CD14-positive monocyte (primary cell): ENCODE measurements at regions not wholly inside any gene's neighbourhood (a gene's known extent, or its start where the extent isn't known, plus 50 kb on each side); places are given as distances from the start of the nearest gene placed in this dataset.
A peak's percentile ranks its signal among the peaks of the same experiment; 100 is the strongest.

ENCODE experiments used
- DNase-seq, 3 donors: peaks; one replicate each; pipeline ENCODE4 v3.0.0-alpha.2; 2011 to 2022
- H2AFZ ChIP-seq: 2 replicates; pipeline ENCODE4 v1.6.0; 2012; ENCODE audit warnings: mild to moderate bottlenecking, low read depth, low read length, inconsistent platforms; ENCODE audit not compliant: insufficient read depth, poor library complexity, severe bottlenecking
- H3K27ac ChIP-seq, 2 donors: 1 replicate in 1 of 2; 2 replicates in 1 of 2; pipeline ENCODE4 v1.5.1; 2012 to 2013; ENCODE audit warnings: low read length in 2 of 2, control low read depth in 1 of 2, inconsistent platforms in 1 of 2, low read depth in 1 of 2, mild to moderate bottlenecking in 1 of 2
- H3K27me3 ChIP-seq, 2 donors: one replicate each; pipeline versions ENCODE4 v1.6.0 to v1.6.1; 2011 to 2013; ENCODE audit warnings: low read length in 2 of 2; ENCODE audit not compliant: control insufficient read depth in 2 of 2, insufficient read depth in 2 of 2
- H3K36me3 ChIP-seq, 2 donors: replicated peaks in 1 of 2; 1 replicate in 1 of 2; 2 replicates in 1 of 2; pipeline versions ENCODE4 v1.5.1 to v1.6.1; 2012 to 2013; ENCODE audit warnings: low read length in 2 of 2, control low read depth in 1 of 2, inconsistent platforms in 1 of 2, mild to moderate bottlenecking in 1 of 2; ENCODE audit not compliant: insufficient read depth in 2 of 2, control insufficient read depth in 1 of 2
- H3K4me1 ChIP-seq, 2 donors: 1 replicate in 1 of 2; 2 replicates in 1 of 2; pipeline versions ENCODE4 v1.5.1 to v1.6.1; 2012 to 2013; ENCODE audit warnings: low read length in 2 of 2, control low read depth in 1 of 2, inconsistent platforms in 1 of 2, mild to moderate bottlenecking in 1 of 2, moderate library complexity in 1 of 2; ENCODE audit not compliant: insufficient read depth in 2 of 2, control insufficient read depth in 1 of 2
- H3K4me2 ChIP-seq: replicated peaks from 2 replicates; pipeline ENCODE3; 2012; ENCODE audit warnings: low read length, moderate library complexity, mild to moderate bottlenecking; ENCODE audit not compliant: poor library complexity, severe bottlenecking; ENCODE audit errors: extremely low read depth
- H3K4me3 ChIP-seq, 3 experiments: fragments of 200-600 bp in 1 of 3; sonication (generic) in 1 of 3; replicated peaks in 1 of 3; 1 replicate in 2 of 3; 2 replicates in 1 of 3; pipeline ENCODE4 v1.5.1; 2011 to 2013; ENCODE audit warnings: low read length in 3 of 3, mild to moderate bottlenecking in 3 of 3, control low read depth in 2 of 3, low read depth in 2 of 3, inconsistent platforms in 1 of 3, moderate library complexity in 1 of 3
- H3K79me2 ChIP-seq: 2 replicates; pipeline ENCODE4 v1.6.0; 2012; ENCODE audit warnings: mild to moderate bottlenecking, control low read depth, inconsistent platforms, low read length, moderate library complexity; ENCODE audit not compliant: insufficient read depth
- H3K9ac ChIP-seq: 2 replicates; pipeline ENCODE4 v1.6.0; 2017; ENCODE audit warnings: low read length, mild to moderate bottlenecking; ENCODE audit not compliant: insufficient read depth, poor library complexity, severe bottlenecking
- H3K9me3 ChIP-seq, 2 donors: replicated peaks in 1 of 2; 1 replicate in 1 of 2; 2 replicates in 1 of 2; pipeline versions ENCODE4 v1.5.1 to v1.6.1; 2012 to 2013; ENCODE audit warnings: low read length in 2 of 2, control low read depth in 1 of 2; ENCODE audit not compliant: control insufficient read depth in 1 of 2, insufficient read depth in 1 of 2
- H4K20me1 ChIP-seq: 2 replicates; pipeline ENCODE4 v1.6.0; 2012; ENCODE audit warnings: mild to moderate bottlenecking, low read length, control low read depth, moderate library complexity; ENCODE audit not compliant: insufficient read depth
- H3K27ac Mint-ChIP-seq, 7 donors: one replicate each; pipeline ENCODE4 v1.8.0; 2020; ENCODE audit warnings: mild to moderate bottlenecking in 7 of 7, mixed read lengths in 7 of 7, moderate library complexity in 6 of 7, inconsistent platforms in 2 of 7
- H3K27me3 Mint-ChIP-seq, 3 donors: one replicate each; pipeline ENCODE4 v1.8.0; 2021 to 2022; ENCODE audit warnings: low read depth in 3 of 3, mild to moderate bottlenecking in 3 of 3, mixed read lengths in 3 of 3, moderate library complexity in 3 of 3, inconsistent platforms in 1 of 3
- H3K36me3 Mint-ChIP-seq, 2 donors: one replicate each; pipeline ENCODE4 v1.8.0; 2020; ENCODE audit warnings: mixed read lengths in 2 of 2, inconsistent platforms in 1 of 2, mild to moderate bottlenecking in 1 of 2
- H3K4me1 Mint-ChIP-seq: one replicate; pipeline ENCODE4 v1.8.0; 2020; ENCODE audit warnings: mild to moderate bottlenecking, mixed read lengths
- H3K4me3 Mint-ChIP-seq, 2 donors: one replicate each; pipeline ENCODE4 v1.8.0; 2020; ENCODE audit warnings: mild to moderate bottlenecking in 2 of 2, mixed read lengths in 2 of 2, moderate library complexity in 1 of 2
- H3K9me3 Mint-ChIP-seq, 7 donors: one replicate each; pipeline ENCODE4 v1.8.0; 2020 to 2022; ENCODE audit warnings: mixed read lengths in 7 of 7, mild to moderate bottlenecking in 6 of 7, moderate library complexity in 6 of 7, inconsistent platforms in 2 of 7
- WGBS: methylation state at CpG from one replicate; pipeline ENCODE4 v1.1.5; 2013; ENCODE audit warnings: missing lambda C conversion rate; ENCODE audit not compliant: insufficient coverage; 5-methylcytosine and 5-hydroxymethylcytosine counted together
- intact Hi-C, 2 donors: fragments of 100-400 bp; cut with micrococcal nuclease; formaldehyde crosslinking; loops; one replicate each; pipeline versions ENCODE4 v1.15.0 to v1.15.1; 2023
- TF ChIP-seq, protein P1 (sequence below): fragments of 200-600 bp; IDR thresholded peaks from one replicate; pipeline ENCODE4 v1.8.0; 2022; ENCODE audit warnings: antibody characterized with exemption, mild to moderate bottlenecking

DNA sequence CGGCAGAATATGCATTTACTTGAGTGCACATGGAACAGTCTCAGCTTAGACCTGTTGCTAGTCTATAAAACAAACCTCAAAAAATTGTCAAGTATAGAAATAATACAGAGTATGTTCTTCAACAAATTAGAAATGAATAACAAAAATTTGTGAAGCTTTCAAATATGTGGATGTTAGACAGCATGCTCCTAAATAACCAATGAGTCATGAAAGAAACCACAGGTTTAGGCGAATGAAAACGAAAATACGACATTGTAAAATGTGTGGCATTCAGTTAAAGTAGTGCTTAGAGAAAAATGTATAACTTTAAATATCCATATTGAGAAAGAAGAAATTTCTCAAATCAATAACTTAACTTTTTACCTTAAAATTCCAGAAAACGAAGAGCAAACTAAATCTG, 760.0 kb upstream of the SORCS1 start:
- no peak overlapping the region for H2AFZ ChIP-seq
- no peak overlapping the region for H3K4me3 ChIP-seq
- TF ChIP-seq, protein P1, sequence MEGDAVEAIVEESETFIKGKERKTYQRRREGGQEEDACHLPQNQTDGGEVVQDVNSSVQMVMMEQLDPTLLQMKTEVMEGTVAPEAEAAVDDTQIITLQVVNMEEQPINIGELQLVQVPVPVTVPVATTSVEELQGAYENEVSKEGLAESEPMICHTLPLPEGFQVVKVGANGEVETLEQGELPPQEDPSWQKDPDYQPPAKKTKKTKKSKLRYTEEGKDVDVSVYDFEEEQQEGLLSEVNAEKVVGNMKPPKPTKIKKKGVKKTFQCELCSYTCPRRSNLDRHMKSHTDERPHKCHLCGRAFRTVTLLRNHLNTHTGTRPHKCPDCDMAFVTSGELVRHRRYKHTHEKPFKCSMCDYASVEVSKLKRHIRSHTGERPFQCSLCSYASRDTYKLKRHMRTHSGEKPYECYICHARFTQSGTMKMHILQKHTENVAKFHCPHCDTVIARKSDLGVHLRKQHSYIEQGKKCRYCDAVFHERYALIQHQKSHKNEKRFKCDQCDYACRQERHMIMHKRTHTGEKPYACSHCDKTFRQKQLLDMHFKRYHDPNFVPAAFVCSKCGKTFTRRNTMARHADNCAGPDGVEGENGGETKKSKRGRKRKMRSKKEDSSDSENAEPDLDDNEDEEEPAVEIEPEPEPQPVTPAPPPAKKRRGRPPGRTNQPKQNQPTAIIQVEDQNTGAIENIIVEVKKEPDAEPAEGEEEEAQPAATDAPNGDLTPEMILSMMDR, result no peak
- no peaks in the 10 kb centered on the region for H3K79me2 ChIP-seq
- H3K4me1 ChIP-seq, result no peaks in the 10 kb centered on the region
- Mint-ChIP-seq H3K4me3 (no peak overlapping the region), H3K27me3 (peaks cover 0 to 2% (median 0%) of the 10 kb centered on the region in 3 donors), H3K4me1 (no peaks in the 10 kb centered on the region), H3K36me3 (no peaks in the 10 kb centered on the region), H3K9me3 (peaks cover 2 to 18% (median 7%) of the 10 kb centered on the region in 7 donors), H3K27ac (no peak overlapping the region)
- H3K36me3 ChIP-seq, result no peaks in the 10 kb centered on the region
- no peak overlapping the region for H3K4me2 ChIP-seq
- H3K9me3 ChIP-seq, result peaks cover 0 to 10% of the 10 kb centered on the region in 2 donors
- intact Hi-C loops, result no loop called here
- no peak overlapping the region for H3K27ac ChIP-seq
- H3K9ac ChIP-seq, result no peak overlapping the region
- no CpG with 5 or more reads among the region's 5 CpGs for WGBS
- DNase-seq, result no peak
- H4K20me1 ChIP-seq, result no peaks in the 10 kb centered on the region
- H3K27me3 ChIP-seq, result no peaks in the 10 kb centered on the region

DNA sequence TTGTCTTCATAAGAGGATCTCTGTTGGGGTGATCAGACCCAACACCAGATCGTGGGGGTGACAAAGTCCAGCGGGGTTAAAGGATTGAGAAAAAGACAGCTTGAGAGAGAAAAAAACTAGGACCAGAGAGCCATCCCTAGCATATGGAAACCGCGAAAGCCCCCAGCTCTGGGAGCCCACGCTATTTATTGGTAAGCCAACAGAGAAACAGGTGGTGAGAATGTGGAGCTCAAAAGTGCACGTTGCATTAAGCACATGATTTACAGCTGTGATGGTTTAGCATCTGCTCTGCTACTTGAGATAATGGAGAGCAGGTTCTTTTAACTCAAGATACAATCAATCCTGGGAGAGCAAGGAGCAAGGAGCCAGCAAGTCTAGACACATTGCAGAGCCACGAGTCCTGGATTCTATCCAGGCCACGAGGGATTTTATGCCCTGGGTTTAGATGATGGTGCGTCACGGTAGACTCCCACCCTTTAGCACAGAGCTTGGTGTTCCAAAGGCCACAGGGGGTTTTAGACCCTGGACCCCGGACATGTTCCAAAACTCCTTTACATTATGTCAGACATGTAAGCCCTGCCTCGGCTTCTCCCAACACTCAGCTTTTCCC, 755.2 kb upstream of the SORCS1 start:
- Histone ChIP-seq H3K79me2 (no peaks in the 10 kb centered on the region), H3K9me3 (peaks cover 0 to 11% of the 10 kb centered on the region in 2 donors), H3K27ac (no peak overlapping the region), H4K20me1 (no peaks in the 10 kb centered on the region), H3K9ac (no peak overlapping the region), H3K4me1 (no peaks in the 10 kb centered on the region), H3K36me3 (no peaks in the 10 kb centered on the region), H2AFZ (no peak overlapping the region), H3K4me2 (no peak overlapping the region), H3K27me3 (peaks cover 14 to 19% of the 10 kb centered on the region in 2 donors), H3K4me3 (no peak overlapping the region)
- 88% methylated on average over 5 of the region's 12 CpGs for WGBS
- Mint-ChIP-seq H3K27ac (no peak overlapping the region), H3K27me3 (peaks cover 11 to 15% (median 13%) of the 10 kb centered on the region in 3 donors), H3K4me1 (no peaks in the 10 kb centered on the region), H3K4me3 (peak overlapping the region in 1 of 2 donors; percentile 36), H3K9me3 (peaks cover 2 to 19% (median 10%) of the 10 kb centered on the region in 7 donors), H3K36me3 (no peaks in the 10 kb centered on the region)
- intact Hi-C loops, result no loop called here
- TF ChIP-seq, protein P1, result no peak
- no peak for DNase-seq
